SK-N-SH treated with all-trans-retinoic acid at 6 μM for 48 hours (cell line): ENCODE measurements at regions not wholly inside any gene's neighbourhood (a gene's known extent, or its start where the extent isn't known, plus 50 kb on each side); places are given as distances from the start of the nearest gene placed in this dataset.

Source experiments
- CSRNP3 ChIP-seq: fragments of 250-450 bp; sonication (Bioruptor Pico); IDR thresholded peaks from 2 replicates; pipeline ENCODE4 v1.5.1; 2021; ENCODE audit warnings: mild to moderate bottlenecking, moderate library complexity
- OSR1 ChIP-seq: fragments of 250-450 bp; sonication (Bioruptor Pico); IDR thresholded peaks from 2 replicates; pipeline ENCODE4 v1.8.0; 2022; ENCODE audit warnings: moderate library complexity, mild to moderate bottlenecking, inconsistent platforms
- ZNF8 ChIP-seq: fragments of 450-650 bp; formaldehyde crosslinking; IDR thresholded peaks from 2 replicates; pipeline ENCODE4 v1.5.0; 2020; ENCODE audit warnings: mild to moderate bottlenecking, moderate library complexity
- TF ChIP-seq, protein P1 (sequence below): fragments of 250-450 bp; sonication (Bioruptor Pico); IDR thresholded peaks from 2 replicates; pipeline ENCODE4 v1.8.0; 2020; ENCODE audit warnings: mild to moderate bottlenecking, moderate library complexity, borderline replicate concordance

GRCh38 chr13:78198821-78199220 is 280.2 kb upstream of the EDNRB start:
- no peak for TF ChIP-seq ZNF8 (CRISPR knock-in tag)
- TF ChIP-seq, protein P1, sequence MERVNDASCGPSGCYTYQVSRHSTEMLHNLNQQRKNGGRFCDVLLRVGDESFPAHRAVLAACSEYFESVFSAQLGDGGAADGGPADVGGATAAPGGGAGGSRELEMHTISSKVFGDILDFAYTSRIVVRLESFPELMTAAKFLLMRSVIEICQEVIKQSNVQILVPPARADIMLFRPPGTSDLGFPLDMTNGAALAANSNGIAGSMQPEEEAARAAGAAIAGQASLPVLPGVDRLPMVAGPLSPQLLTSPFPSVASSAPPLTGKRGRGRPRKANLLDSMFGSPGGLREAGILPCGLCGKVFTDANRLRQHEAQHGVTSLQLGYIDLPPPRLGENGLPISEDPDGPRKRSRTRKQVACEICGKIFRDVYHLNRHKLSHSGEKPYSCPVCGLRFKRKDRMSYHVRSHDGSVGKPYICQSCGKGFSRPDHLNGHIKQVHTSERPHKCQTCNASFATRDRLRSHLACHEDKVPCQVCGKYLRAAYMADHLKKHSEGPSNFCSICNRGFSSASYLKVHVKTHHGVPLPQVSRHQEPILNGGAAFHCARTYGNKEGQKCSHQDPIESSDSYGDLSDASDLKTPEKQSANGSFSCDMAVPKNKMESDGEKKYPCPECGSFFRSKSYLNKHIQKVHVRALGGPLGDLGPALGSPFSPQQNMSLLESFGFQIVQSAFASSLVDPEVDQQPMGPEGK (CRISPR knock-in tag): no peak
- TF ChIP-seq CSRNP3 (CRISPR knock-in tag): no peak
- no peak for TF ChIP-seq OSR1
